Left ventricle myocardium superior (tissue), 1 donor: ENCODE measurements at regions not wholly inside any gene's neighbourhood (a gene's known extent, or its start where the extent isn't known, plus 50 kb on each side); places are given as distances from the start of the nearest gene placed in this dataset.

ENCODE experiments used
- ATAC-seq: fragments of 200-7000 bp; cut with Tn5 transposase; one replicate; pipeline ENCODE4 v1.9.1; 2020; ENCODE audit warnings: mild to moderate bottlenecking, moderate library complexity
- DNase-seq: peaks from one replicate; pipeline ENCODE4 v3.0.0-alpha.2; 2020
- intact Hi-C: fragments of 100-400 bp; cut with micrococcal nuclease; formaldehyde crosslinking; loops from one replicate; pipeline ENCODE4 v1.11.0; 2022
- donor health status: DM: no; HTN: yes; CAD: no; lungs with severe emphysema.

DNA sequence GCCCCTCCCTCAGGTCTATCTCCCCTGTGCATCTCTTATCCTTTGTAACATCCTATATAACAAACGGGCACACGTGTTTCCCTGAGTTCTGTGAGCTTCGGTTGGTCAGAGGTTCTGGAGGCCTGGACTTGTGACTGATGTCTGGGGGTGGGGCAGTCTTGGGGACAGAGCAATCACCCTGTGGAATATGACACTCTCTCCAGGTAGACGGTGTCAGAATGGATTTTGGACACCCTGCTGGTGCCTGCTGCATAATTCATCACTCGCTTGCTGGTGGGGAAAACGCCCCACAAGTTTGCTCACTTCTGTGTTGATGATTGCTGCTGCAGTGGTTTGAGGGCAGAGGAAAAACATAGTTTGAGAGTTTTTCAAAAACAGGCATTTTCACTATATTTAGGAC is 223.2 kb downstream of the UQCRFS1 start:
- DNase-seq (no peak), ATAC-seq (no peak)
- intact Hi-C loops = no loop called here

- ATAC-seq = no peak
These were observed 224.9 kb downstream of the UQCRFS1 start for GRCh38 chr19:28988066-28988465.

DNA sequence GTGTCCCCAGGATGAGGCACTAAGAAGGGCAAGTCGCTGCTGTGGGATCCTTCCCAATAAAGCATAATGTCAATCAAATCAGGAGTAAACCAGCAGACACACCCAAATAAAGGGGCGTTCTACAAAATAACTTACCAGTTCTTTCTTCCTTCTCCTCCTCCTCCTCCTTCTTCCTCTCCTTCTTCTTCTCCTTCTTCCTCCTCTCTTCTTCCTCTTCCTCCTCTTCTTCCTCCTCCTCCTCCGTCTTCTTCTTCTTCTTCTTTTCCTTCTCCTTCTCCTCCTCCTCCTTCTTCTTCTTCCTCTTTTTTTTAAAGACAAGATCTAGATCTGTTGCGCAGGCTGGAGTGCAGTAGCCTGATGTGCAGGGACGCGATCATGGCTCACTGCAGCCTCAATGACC is 225.8 kb downstream of the UQCRFS1 start:
- intact Hi-C loops = no loop called here
- ATAC-seq (no peak), DNase-seq (no peak)

More at GRCh38 chr19:28988066-28988465, 224.9 kb downstream of the UQCRFS1 start:
- no peak for DNase-seq
- intact Hi-C loops = no loop called here

DNA sequence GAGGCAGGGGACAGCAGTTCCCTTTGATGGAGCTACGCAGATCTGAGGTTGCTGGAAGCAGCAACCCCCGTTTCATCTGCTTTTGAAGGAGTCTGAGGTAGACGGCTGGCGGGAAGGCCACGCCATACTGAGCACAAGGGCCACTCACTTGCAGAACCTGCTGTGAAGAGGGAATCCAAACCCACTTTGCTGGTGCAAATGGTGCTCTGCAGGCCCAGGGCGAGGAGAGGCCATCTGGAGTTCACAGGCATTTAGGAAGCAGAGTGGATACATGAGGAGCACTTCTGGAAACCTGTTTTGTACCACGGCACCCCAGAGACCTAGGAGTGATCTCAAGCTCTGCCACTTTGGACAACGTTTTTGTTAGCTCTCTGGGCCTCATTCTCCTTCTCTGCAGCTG is 227.8 kb downstream of the UQCRFS1 start:
- ATAC-seq (no peak), DNase-seq (no peak)
- intact Hi-C loops = no loop called here

- no peak for DNase-seq
- intact Hi-C loops = no loop called here
These were observed 228.6 kb downstream of the UQCRFS1 start for GRCh38 chr19:28984315-28984714.

DNA sequence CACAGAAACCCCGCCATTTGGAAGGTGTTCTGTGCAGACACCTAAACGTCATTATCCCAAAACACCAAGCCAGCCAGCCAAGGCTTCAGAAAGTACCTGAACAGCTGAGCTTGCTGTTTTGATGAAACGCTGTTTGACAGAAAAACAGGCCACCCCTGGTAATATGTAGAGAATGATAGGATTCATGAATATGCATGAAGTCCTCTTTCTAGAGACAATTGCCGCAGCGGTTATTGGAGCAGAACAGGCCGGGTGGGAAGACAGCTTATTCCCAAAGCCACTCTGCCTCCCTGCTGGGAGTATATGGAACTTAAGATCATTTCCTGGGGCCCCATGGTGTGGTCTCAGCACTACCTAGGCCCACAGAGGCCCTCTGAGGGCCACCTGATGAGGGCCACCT is 229.5 kb downstream of the UQCRFS1 start:
- DNase-seq = no peak
- intact Hi-C loops = no loop called here
- ATAC-seq = no peak

More at GRCh38 chr19:28984315-28984714, 228.6 kb downstream of the UQCRFS1 start:
- ATAC-seq = no peak

GRCh38 chr19:28981994-28982393 is 231.0 kb downstream of the UQCRFS1 start:
- DNase-seq (no peak), ATAC-seq (no peak)
- intact Hi-C loops = no loop called here

GRCh38 chr19:28981518-28981917 is 231.4 kb downstream of the UQCRFS1 start:
- intact Hi-C loops = no loop called here

GRCh38 chr19:28980236-28980868 is 232.6 kb downstream of the UQCRFS1 start:
- peak; percentile 57 for ATAC-seq
- DNase-seq = no peak
- intact Hi-C loops = no loop called here

More at GRCh38 chr19:28981518-28981917, 231.4 kb downstream of the UQCRFS1 start:
- ATAC-seq (no peak), DNase-seq (no peak)

GRCh38 chr19:28977826-28978225 is 235.1 kb downstream of the UQCRFS1 start:
- ATAC-seq (no peak), DNase-seq (no peak)
- intact Hi-C loops = no loop called here

DNA sequence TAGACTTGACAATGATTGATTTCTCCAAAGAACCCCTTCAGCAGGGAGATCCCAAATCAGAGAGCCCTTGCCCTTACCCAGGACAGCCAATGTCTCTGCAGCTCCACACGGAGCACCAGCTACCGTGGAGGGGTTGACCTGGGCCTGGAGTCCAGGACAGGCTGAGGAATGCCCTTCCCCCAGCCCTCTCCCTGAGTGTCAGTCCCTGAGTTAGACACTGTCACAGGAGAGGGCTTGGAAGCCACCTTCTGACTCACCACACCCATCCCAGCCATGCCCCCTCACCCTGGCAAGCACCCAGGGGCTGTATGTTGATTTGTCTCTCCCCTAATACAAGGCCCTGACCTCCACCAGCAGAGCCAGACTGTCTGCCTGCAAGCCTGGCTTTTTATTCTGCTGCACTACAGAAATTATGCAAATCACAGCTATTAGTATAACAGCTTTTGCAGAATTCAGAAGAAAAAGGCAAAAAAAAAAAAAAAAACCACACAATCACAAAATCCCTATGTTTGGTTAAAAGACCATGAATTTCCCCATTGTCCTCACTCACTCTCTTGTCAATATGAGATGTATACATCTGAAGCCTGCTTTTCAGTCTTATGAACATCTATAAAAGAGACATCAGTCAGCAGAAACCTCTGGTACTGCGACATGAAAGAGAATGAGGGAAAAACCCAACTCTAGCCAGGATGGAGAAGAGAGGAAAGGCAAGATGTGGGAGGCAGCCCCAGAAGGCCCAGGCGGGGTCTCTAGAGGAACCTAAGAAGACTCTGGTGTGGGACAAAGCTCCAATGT is 240.7 kb downstream of the UQCRFS1 start:
- intact Hi-C loops = no loop called here
- DNase-seq (no peak), ATAC-seq (no peak)

DNA sequence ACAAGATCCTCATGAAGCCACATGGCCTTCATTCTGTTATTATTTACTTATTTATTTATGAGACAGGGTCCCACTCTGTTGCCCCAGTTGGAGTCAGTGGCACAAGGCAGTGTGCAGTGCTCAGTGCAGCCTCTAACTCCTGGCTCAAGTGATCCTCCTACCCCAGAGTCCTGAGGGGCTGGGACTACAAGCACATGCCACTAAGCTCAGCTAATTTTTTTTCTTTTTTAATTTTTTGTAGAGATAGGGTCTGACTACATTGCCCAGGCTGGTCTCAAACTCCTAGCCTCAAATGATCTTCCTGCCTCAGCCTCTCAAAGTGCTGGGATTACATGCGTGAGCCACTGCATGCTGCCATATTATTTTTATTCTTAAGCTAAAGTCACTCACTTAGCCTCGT is 241.4 kb downstream of the UQCRFS1 start:
- ATAC-seq (no peak), DNase-seq (no peak)
- intact Hi-C loops = no loop called here

DNA sequence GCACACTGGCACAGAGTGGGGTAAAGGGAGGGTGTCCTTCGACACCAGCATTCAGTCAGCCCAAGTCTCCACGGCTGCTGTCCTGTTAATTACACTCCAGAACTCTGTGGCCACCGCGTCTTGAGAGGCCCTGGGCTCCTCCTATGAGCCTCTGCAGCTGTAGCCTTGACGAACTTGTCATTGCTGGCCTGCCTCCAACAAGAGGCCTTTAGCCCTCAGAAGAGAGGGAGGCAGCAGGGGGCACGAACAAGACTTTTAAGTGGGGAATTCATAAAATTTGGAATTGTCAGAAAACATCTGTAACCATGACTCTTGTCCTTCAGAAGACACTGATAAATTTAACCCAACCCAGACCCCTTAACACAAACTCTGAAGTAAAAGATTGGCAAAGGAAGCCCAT is 241.9 kb downstream of the UQCRFS1 start:
- intact Hi-C loops = no loop called here
- ATAC-seq = no peak
- no peak for DNase-seq

DNA sequence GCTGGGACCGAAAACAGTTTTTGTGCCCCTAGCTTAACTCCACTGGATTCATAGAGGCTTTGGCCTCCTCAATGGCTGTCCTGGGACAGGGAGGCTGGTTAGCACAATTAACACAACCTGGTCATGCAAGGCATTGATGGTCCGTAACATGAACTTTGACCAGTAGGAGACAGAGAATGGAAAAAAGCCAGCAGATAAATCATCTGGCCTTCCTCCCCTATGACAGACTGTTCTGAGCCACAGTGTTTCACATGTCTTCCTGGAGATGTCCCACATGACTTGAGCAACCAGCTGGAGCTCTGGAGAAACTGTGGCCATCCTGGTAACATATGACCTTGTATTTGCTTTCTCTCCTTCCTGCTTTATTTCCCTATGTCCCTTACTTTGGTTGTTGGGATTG is 244.2 kb downstream of the UQCRFS1 start:
- intact Hi-C loops = no loop called here
- ATAC-seq = no peak

GRCh38 chr19:28966737-28967399 is 246.1 kb downstream of the UQCRFS1 start:
- DNase-seq (no peak), ATAC-seq (peak; percentile 83)
- intact Hi-C loops = no loop called here

More for the DNA sequence above, 244.2 kb downstream of the UQCRFS1 start:
- no peak for DNase-seq

DNA sequence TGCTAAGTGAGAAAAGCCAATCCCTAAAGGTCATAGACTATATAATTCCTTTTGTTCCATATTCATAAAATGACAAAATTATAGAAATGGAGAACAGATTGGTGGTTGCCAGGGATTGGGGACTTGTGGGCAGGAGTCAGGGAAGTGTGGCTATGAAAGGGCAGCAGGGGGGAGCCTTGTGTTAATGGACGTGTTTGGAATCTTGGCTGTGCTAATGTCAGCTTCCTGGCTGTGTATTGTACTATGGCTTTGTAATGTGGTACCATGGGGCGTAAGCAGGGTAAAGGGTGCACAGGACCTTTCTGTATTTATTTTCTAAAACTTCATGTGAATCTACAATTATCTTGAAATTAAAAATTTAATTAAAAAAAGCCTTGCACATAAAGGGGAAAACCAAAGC is 248.5 kb downstream of the UQCRFS1 start:
- intact Hi-C loops = no loop called here
- ATAC-seq (peak; percentile 49), DNase-seq (no peak)

GRCh38 chr19:28963486-28964250 is 249.3 kb downstream of the UQCRFS1 start:
- intact Hi-C loops = no loop called here

DNA sequence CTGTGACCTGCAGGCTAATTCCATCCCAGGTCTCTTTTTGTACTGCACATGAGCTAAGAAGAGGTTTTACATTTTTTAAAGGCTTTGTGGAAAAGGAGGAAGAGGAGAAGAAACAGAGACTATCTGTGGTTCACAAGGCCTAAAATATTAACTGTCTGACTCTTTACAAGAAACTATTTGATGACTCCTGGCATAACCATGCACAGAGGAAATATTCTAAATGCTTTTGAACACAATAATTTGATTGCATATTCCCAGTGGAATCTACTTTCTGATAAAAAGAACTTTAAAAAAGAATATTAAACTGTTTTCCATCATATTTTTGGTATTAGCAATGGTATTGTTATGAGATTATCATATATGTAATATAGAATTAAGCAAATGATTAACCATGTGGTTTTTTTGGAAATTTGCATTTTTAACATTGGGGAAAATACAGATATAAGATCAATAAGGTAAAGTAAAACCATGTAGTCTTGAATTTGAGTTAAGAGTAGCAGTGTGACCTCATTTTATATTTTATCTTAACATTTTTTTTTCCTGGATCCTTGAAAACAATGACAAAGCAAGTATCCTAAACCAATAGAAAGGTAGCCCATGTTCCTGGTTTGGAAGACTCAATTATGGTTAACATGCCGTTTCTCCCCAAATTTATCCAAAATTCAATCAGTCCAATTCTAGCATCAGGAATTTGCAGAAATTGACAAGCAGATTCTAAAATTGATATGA is 251.0 kb downstream of the UQCRFS1 start:
- DNase-seq (no peak), ATAC-seq (no peak)
- intact Hi-C loops = no loop called here

More at GRCh38 chr19:28963486-28964250, 249.3 kb downstream of the UQCRFS1 start:
- ATAC-seq = no peak
- DNase-seq = no peak
